ENCODE measurements at regions not wholly inside any gene's neighbourhood (a gene's known extent, or its start where the extent isn't known, plus 50 kb on each side); places are given as distances from the start of the nearest gene placed in this dataset.
"Not testable (repeated sequence)": the region's sequence is repeated elsewhere in the genome, so short reads cannot be mapped to it uniquely, and the experiment has no call there.

GRCh38 chr12:82300611-82301010, 57.6 kb downstream of the CCDC59 start:
- no peak for DNase-seq (ENCODE audit: low read depth in 2 of 3, low spot score in 1 of 3)

DNA sequence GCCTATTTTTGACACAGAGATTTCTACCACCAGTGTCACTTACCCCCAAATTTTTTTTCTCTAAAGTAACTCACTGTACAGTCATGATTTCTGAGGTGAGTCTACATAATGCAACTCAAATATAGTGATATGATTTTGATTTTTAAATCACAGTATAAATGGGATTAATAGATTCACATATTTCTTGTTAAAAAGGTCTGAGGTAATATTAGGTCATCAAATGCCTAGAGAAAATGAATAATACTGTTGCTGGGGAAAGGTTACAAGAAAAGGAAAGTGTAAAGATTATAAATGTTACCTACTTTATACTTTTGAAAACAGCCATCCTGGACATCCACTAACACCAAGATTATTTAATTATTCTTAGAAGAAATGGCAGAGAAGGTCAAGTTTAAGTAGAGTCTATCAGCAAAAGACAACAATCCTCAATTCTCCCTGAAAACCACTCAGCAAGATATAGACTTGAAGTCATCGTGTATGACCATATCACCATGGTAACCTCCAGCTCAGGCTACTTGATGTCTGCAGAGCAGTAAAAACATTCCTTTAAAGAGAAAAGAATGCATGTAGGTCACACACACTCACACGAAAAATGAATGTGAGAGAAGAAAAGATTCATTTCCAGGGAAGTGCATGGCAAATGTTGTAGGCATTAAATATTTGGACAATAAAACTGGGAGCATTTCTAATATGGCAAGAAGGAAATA, 58.7 kb downstream of the CCDC59 start:
- no peak for DNase-seq (ENCODE audit: low read depth in 2 of 3, low spot score in 1 of 3)

GRCh38 chr12:82290415-82290814, 67.8 kb downstream of the CCDC59 start:
- no peak for DNase-seq (ENCODE audit: low read depth in 2 of 3, low spot score in 1 of 3)

- DNase-seq (ENCODE audit: low read depth in 2 of 3, low spot score in 1 of 3), result not testable (repeated sequence)
Measured at GRCh38 chr12:82281335-82281734, 76.9 kb downstream of the CCDC59 start.

- no peak for DNase-seq (ENCODE audit: low read depth in 2 of 3, low spot score in 1 of 3)
Measured at GRCh38 chr12:82279536-82280058, 78.6 kb downstream of the CCDC59 start.

- no peak for DNase-seq (ENCODE audit: low read depth in 2 of 3, low spot score in 1 of 3)
Measured at GRCh38 chr12:82277582-82277981, 80.6 kb downstream of the CCDC59 start.

- DNase-seq (ENCODE audit: low read depth in 2 of 3, low spot score in 1 of 3), result no peak
Measured at GRCh38 chr12:82242729-82243128, 115.5 kb downstream of the CCDC59 start.

GRCh38 chr12:82225871-82226270, 132.3 kb downstream of the CCDC59 start:
- DNase-seq (ENCODE audit: low read depth in 2 of 3, low spot score in 1 of 3), result no peak

- no peak for DNase-seq (ENCODE audit: low read depth in 2 of 3, low spot score in 1 of 3)
Measured at GRCh38 chr12:82223426-82223825, 134.8 kb downstream of the CCDC59 start.

GRCh38 chr12:82216475-82216874, 141.7 kb downstream of the CCDC59 start:
- DNase-seq (ENCODE audit: low read depth in 2 of 3, low spot score in 1 of 3), result no peak

DNA sequence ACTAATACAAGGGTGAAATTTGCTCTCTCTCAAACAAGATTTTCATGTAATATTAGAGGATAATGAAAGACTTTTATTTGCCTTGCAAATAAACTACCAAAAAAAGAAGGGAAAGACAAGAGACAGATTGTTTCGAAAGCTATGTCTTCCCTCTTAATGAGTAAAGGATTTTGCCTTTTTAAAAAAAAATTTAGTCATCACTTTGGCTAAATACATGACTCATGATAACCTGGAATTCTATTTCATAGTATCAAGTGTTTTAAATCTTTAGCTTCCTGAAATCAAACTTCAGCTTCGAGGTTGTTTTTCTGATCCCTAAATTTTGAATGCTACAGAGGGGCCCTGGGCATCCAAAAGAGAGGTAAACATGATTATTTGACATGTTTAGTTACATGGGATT, 144.4 kb downstream of the CCDC59 start:
- DNase-seq (ENCODE audit: low read depth in 2 of 3, low spot score in 1 of 3), result no peak

GRCh38 chr12:82210882-82211281, 147.3 kb downstream of the CCDC59 start:
- no peak for DNase-seq (ENCODE audit: low read depth in 2 of 3, low spot score in 1 of 3)

DNA sequence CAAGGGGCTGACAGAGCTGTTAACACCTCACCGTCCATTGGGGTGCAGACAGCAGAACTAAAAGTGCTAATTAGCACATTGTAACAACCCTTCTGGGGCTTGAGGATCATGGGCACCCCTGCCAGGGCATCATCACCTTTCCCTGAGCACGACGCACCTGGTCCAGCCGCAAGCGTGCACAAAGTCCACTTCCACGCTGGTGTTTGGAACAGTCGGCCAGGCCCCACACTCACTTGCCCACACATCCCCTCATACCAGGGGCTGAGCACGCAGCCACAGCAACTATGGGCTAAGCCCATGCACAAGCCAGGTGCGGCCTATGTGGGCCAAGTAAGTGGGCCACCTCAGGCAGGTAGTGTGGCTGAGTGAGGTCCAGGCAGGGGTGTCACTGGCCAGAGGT, 148.7 kb downstream of the CCDC59 start:
- DNase-seq (ENCODE audit: low read depth in 2 of 3, low spot score in 1 of 3), result no peak

GRCh38 chr12:82207556-82207955, 150.6 kb downstream of the CCDC59 start:
- no peak for DNase-seq (ENCODE audit: low read depth in 2 of 3, low spot score in 1 of 3)

DNA sequence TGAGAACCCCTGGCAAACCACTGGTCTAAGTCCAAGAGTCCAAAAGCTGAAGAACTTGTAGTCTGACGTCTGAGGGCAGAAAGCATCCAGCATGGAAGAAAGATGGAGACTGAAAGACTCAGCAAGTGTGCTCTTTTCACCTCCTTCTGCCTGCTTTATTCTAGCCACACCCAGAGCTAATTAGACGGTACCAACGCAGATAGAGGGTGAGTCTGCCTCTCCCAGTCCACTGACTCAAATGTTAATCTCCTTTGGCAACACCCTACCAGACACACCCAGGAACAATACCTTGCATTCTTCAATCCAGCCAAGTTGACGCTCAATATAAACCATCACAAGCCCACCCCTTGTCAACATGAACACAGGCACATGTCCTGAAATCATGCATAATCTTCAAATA, 155.1 kb downstream of the CCDC59 start:
- DNase-seq (ENCODE audit: low read depth in 2 of 3, low spot score in 1 of 3), result no peak

DNA sequence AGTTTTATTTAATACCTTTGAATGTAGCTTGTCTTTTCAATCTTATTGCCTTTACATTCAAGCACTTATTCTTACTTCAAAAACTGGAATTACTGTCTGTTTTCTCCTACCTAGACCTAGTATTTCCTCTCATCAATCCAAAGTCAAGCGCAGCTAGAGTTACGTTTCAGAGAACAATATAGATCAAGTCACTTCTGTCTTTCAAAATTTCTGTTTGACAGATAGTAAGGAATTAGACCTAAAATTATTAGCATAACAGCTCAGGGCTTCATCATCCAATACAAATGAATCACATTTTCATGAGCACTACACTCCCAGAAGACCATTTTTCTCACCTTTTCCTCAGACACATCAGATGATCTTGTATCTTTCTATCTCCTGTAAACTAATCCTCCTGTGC, 170.6 kb downstream of the CCDC59 start:
- no peak for DNase-seq (ENCODE audit: low read depth in 2 of 3, low spot score in 1 of 3)

GRCh38 chr12:82187011-82187410, 171.2 kb downstream of the CCDC59 start:
- no peak for DNase-seq (ENCODE audit: low read depth in 2 of 3, low spot score in 1 of 3)

GRCh38 chr12:82186282-82186681, 171.9 kb downstream of the CCDC59 start:
- DNase-seq (ENCODE audit: low read depth in 2 of 3, low spot score in 1 of 3), result no peak

GRCh38 chr12:82184844-82185243, 173.3 kb downstream of the CCDC59 start:
- DNase-seq (ENCODE audit: low read depth in 2 of 3, low spot score in 1 of 3), result no peak

DNA sequence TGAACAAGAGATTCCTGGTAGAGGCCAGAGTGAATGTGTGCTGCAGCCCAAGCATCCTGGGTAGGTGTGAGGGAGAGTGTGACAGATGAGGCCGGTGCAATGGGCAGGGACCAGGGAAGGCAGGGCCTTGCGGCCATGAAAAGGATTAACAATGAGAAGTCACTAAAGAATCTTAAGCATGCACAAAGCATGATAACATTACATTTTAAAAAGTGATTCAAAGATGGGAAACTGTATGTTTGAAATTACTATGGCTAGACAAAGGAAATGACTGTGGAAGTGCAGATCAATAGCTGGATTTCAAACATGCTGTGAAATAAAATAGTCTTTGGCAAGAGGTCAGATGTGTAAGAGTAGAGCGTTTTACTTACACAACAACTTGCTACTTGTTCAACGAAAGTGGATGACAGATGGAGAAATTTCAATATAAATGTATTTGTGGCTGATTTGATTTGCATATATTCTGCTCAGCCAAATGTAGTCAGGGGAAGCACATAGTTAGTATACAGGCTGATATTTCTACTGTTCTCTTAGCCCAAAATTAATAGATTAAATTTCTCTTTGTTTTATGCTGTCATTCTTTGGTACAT, 175.5 kb downstream of the CCDC59 start:
- DNase-seq (ENCODE audit: low read depth in 2 of 3, low spot score in 1 of 3), result no peak

DNA sequence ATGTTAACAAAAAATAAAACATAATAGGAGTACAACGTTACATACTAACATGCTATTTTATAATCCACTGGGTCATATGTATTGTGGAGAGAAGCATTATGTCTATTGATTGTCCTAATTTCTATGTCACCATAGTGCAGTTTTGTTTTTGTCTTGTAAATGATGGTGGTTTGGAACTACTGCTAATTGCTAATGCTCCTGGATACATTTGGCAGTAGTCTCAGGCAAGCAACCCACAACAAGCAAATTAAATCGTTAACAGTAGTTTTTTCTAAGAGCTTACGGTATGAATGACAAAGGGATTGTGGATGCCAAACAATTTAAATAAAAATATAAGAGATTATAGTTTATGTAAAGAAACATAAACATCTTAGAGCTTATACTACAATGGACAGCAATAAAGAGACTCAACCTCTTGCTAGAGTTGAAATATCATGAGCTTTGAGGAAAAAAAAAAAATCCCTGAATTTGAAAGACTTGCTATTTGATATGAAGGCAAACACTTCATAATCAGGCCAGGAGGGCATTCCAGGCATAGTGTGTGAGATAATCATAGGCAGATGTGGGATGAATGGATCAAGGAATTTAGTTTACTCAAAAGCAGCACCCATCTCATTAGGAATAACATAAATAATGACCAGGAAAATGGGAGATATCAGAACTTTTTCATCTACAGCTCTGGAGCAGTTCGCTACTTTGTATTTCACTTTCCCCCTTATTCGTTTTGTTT, 181.3 kb downstream of the CCDC59 start:
- no peak for DNase-seq (ENCODE audit: low read depth in 2 of 3, low spot score in 1 of 3)

GRCh38 chr12:82176026-82176425, 182.2 kb downstream of the CCDC59 start:
- DNase-seq (ENCODE audit: low read depth in 2 of 3, low spot score in 1 of 3), result no peak
